Neural cell (in vitro differentiated cells): ENCODE measurements at regions not wholly inside any gene's neighbourhood (a gene's known extent, or its start where the extent isn't known, plus 50 kb on each side); places are given as distances from the start of the nearest gene placed in this dataset.

ENCODE experiments used
- H2AFZ ChIP-seq: fragments of 200-600, 300-800 bp; sonication (generic), shearing (Covaris generic); 2 replicates; pipeline ENCODE4 v1.6.0; 2014; ENCODE audit warnings: low read depth, mild to moderate bottlenecking, antibody characterized with exemption, low read length, moderate library complexity
- H3F3A ChIP-seq: fragments of 200-600 bp; shearing (Covaris generic); 2 replicates; pipeline ENCODE4 v1.6.1; 2016; ENCODE audit warnings: mild to moderate bottlenecking, moderate library complexity, mixed read lengths, antibody characterized with exemption, low read length; ENCODE audit not compliant: insufficient read depth, poor library complexity, severe bottlenecking
- H3K27ac ChIP-seq: fragments of 200-600, 300-800 bp; sonication (generic), shearing (Covaris generic); 2 replicates; pipeline ENCODE4 v1.5.1; 2014; ENCODE audit warnings: mild to moderate bottlenecking, low read length, moderate library complexity
- H3K27me3 ChIP-seq: fragments of 300-800, 200-600 bp; sonication (generic), shearing (Covaris generic); 2 replicates; pipeline ENCODE4 v1.6.0; 2014; ENCODE audit warnings: mild to moderate bottlenecking, low read depth, low read length, moderate library complexity; ENCODE audit not compliant: insufficient read depth
- H3K36me3 ChIP-seq: fragments of 300-800, 200-600 bp; sonication (generic), shearing (Covaris generic); 2 replicates; pipeline ENCODE4 v1.5.1; 2014; ENCODE audit warnings: mild to moderate bottlenecking, antibody characterized with exemption, low read length, moderate library complexity; ENCODE audit not compliant: insufficient read depth
- H3K4me2 ChIP-seq: fragments of 300-800, 200-600 bp; sonication (generic), shearing (Covaris generic); 2 replicates; pipeline ENCODE4 v1.6.0; 2014; ENCODE audit warnings: mild to moderate bottlenecking, low read length
- H3K4me3 ChIP-seq: fragments of 300-800, 200-600 bp; sonication (generic), shearing (Covaris generic); 2 replicates; pipeline ENCODE4 v1.5.1; 2014; ENCODE audit warnings: mild to moderate bottlenecking, low read length, moderate library complexity
- H3K79me2 ChIP-seq: fragments of 200-600 bp; shearing (Covaris generic); replicated peaks from 2 replicates; pipeline ENCODE4 v1.6.0; 2014; ENCODE audit warnings: mild to moderate bottlenecking, low read length, moderate library complexity; ENCODE audit not compliant: insufficient read depth
- H3K9ac ChIP-seq: fragments of 300-800, 200-600 bp; sonication (generic), shearing (Covaris generic); 2 replicates; pipeline ENCODE4 v1.6.1; 2016; ENCODE audit warnings: mild to moderate bottlenecking, low read length, mixed read lengths
- H3K9me2 ChIP-seq: fragments of 200-600 bp; shearing (Covaris generic); 2 replicates; pipeline ENCODE4 v1.6.1; 2016; ENCODE audit warnings: mild to moderate bottlenecking, low read length, mixed read lengths; ENCODE audit not compliant: insufficient read depth
- H3K9me3 ChIP-seq: fragments of 200-600, 300-800 bp; sonication (generic), shearing (Covaris generic); 2 replicates; pipeline ENCODE4 v1.6.1; 2016; ENCODE audit warnings: mild to moderate bottlenecking, mixed run types, low read length, moderate library complexity, mixed read lengths
- H4K20me1 ChIP-seq: fragments of 200-600 bp; shearing (Covaris generic); 2 replicates; pipeline ENCODE4 v1.6.1; 2016; ENCODE audit warnings: mild to moderate bottlenecking, mixed run types; ENCODE audit not compliant: insufficient read depth
- EP300 ChIP-seq: fragments of 450-650 bp; conservative IDR thresholded peaks from 2 replicates; pipeline ENCODE4 v1.6.1; 2014; ENCODE audit warnings: antibody characterized with exemption, mild to moderate bottlenecking, moderate library complexity; ENCODE audit not compliant: poor library complexity, severe bottlenecking
- EZH2 ChIP-seq: fragments of 200-600, 300-800 bp; shearing (Covaris generic), sonication (generic); IDR thresholded peaks from 2 replicates; pipeline ENCODE4 v1.6.1; 2014; ENCODE audit warnings: antibody characterized with exemption, low read length, borderline replicate concordance, mild to moderate bottlenecking; ENCODE audit not compliant: insufficient read depth, poor library complexity, severe bottlenecking
- MXI1 ChIP-seq: fragments of 450-650 bp; conservative IDR thresholded peaks from 2 replicates; pipeline ENCODE4 v1.6.1; 2014; ENCODE audit warnings: antibody characterized with exemption, mild to moderate bottlenecking; ENCODE audit not compliant: poor library complexity, severe bottlenecking
- POLR2AphosphoS5 ChIP-seq: IDR thresholded peaks from 2 replicates; pipeline ENCODE4 v1.6.1; 2012
- RAD21 ChIP-seq: fragments of 450-650 bp; conservative IDR thresholded peaks from 2 replicates; pipeline ENCODE4 v1.6.1; 2014; ENCODE audit warnings: antibody characterized with exemption, mild to moderate bottlenecking, moderate library complexity
- SMC3 ChIP-seq: fragments of 450-650 bp; conservative IDR thresholded peaks from 2 replicates; pipeline ENCODE4 v1.6.1; 2014; ENCODE audit warnings: antibody characterized with exemption, mild to moderate bottlenecking, moderate library complexity; ENCODE audit not compliant: poor library complexity
- TAF1 ChIP-seq: IDR thresholded peaks from 2 replicates; pipeline ENCODE4 v1.6.1; 2012; ENCODE audit warnings: low read depth
- TF ChIP-seq, protein P1 (sequence below): fragments of 450-650 bp; IDR thresholded peaks from 2 replicates; pipeline ENCODE4 v1.5.1; 2014; ENCODE audit warnings: antibody characterized with exemption, mild to moderate bottlenecking, moderate library complexity; ENCODE audit not compliant: poor library complexity, severe bottlenecking
- TF ChIP-seq, protein P2 (sequence below): IDR thresholded peaks from 2 replicates; pipeline ENCODE4 v1.6.1; 2012; ENCODE audit warnings: borderline replicate concordance

DNA sequence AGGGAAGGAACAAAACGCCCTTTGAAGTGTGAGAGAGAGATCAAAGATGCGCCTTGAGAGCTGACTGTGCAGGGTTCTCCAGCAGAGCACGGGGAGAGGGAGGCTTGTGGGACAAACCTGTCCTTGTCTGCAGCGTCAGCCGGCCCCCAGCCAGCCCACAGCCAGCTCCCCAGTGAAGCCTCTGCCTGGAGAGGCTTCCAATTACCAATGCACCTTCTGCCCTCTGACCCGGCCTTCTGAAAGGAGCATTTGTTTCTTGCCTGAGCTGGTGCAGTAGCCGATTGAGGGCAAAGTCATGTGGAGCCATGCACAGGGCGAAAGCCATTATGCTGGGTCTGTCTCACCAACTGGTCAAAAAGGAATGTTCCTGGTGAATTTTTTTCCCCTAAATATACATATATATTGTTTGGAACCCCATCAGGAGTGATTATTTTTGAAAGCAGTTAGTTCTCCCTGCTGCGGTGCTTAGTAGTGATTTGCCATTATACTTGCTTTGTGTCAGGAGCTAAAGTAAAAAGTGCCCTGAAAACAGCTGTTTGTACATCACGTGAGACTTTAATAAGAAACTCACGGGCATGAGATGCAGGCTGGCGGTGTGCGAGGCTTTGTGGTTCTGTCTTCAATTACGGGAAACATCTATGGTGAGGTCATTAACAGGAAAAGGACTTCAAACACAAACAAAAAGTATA is 268.6 kb downstream of the KLF6 start:
- Histone ChIP-seq H3F3A (no peaks in the 10 kb centered on the region), H3K9ac (no peak overlapping the region), H3K27me3 (no peaks in the 10 kb centered on the region), H4K20me1 (no peaks in the 10 kb centered on the region), H3K4me3 (no peak overlapping the region), H3K4me2 (no peak overlapping the region), H3K9me2 (no peaks in the 10 kb centered on the region), H3K79me2 (no peaks in the 10 kb centered on the region), H2AFZ (no peak overlapping the region), H3K36me3 (no peaks in the 10 kb centered on the region), H3K9me3 (no peaks in the 10 kb centered on the region), H3K27ac (no peak overlapping the region)
- TF ChIP-seq MXI1 (no peak), EZH2 (no peak), RAD21 (no peak), TAF1 (no peak), SMC3 (no peak), POLR2AphosphoS5 (no peak), EP300 (no peak)
- TF ChIP-seq, protein P1, sequence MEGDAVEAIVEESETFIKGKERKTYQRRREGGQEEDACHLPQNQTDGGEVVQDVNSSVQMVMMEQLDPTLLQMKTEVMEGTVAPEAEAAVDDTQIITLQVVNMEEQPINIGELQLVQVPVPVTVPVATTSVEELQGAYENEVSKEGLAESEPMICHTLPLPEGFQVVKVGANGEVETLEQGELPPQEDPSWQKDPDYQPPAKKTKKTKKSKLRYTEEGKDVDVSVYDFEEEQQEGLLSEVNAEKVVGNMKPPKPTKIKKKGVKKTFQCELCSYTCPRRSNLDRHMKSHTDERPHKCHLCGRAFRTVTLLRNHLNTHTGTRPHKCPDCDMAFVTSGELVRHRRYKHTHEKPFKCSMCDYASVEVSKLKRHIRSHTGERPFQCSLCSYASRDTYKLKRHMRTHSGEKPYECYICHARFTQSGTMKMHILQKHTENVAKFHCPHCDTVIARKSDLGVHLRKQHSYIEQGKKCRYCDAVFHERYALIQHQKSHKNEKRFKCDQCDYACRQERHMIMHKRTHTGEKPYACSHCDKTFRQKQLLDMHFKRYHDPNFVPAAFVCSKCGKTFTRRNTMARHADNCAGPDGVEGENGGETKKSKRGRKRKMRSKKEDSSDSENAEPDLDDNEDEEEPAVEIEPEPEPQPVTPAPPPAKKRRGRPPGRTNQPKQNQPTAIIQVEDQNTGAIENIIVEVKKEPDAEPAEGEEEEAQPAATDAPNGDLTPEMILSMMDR = no peak
- TF ChIP-seq, protein P2, sequence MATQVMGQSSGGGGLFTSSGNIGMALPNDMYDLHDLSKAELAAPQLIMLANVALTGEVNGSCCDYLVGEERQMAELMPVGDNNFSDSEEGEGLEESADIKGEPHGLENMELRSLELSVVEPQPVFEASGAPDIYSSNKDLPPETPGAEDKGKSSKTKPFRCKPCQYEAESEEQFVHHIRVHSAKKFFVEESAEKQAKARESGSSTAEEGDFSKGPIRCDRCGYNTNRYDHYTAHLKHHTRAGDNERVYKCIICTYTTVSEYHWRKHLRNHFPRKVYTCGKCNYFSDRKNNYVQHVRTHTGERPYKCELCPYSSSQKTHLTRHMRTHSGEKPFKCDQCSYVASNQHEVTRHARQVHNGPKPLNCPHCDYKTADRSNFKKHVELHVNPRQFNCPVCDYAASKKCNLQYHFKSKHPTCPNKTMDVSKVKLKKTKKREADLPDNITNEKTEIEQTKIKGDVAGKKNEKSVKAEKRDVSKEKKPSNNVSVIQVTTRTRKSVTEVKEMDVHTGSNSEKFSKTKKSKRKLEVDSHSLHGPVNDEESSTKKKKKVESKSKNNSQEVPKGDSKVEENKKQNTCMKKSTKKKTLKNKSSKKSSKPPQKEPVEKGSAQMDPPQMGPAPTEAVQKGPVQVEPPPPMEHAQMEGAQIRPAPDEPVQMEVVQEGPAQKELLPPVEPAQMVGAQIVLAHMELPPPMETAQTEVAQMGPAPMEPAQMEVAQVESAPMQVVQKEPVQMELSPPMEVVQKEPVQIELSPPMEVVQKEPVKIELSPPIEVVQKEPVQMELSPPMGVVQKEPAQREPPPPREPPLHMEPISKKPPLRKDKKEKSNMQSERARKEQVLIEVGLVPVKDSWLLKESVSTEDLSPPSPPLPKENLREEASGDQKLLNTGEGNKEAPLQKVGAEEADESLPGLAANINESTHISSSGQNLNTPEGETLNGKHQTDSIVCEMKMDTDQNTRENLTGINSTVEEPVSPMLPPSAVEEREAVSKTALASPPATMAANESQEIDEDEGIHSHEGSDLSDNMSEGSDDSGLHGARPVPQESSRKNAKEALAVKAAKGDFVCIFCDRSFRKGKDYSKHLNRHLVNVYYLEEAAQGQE = no peak

DNA sequence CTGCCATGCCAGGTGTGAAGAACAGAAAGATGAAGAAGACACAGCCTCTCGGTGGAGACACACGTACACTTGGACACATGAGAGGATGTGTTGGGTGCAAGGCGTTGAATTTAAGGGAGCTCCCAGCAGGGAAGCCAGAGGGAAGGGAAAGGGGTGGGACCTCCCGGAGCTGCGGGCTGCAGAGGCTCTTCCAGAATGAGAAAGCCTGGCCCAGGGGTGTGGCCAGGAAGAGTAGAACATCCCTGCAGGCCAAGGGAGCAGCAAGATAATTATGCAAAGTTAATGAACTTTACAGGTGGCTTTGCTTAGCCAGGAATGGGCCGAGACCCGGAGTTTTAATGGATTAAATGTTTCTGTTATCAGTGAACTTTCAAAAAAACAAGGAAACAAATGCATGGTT is 270.3 kb downstream of the KLF6 start:
- H3F3A ChIP-seq = no peaks in the 10 kb centered on the region
- no peak overlapping the region for H3K27ac ChIP-seq
- H3K9me2 ChIP-seq = no peaks in the 10 kb centered on the region
- H3K27me3 ChIP-seq = no peaks in the 10 kb centered on the region
- no peaks in the 10 kb centered on the region for H3K9me3 ChIP-seq
- no peak overlapping the region for H2AFZ ChIP-seq
- no peak overlapping the region for H3K4me2 ChIP-seq
- H3K36me3 ChIP-seq = no peaks in the 10 kb centered on the region
- no peaks in the 10 kb centered on the region for H4K20me1 ChIP-seq
- H3K9ac ChIP-seq = no peak overlapping the region
- H3K4me3 ChIP-seq = no peak overlapping the region
- H3K79me2 ChIP-seq = no peaks in the 10 kb centered on the region
- no peak for TF ChIP-seq SMC3
- no peak for TF ChIP-seq POLR2AphosphoS5
- no peak for TF ChIP-seq RAD21
- TF ChIP-seq, protein P1 = no peak
- TF ChIP-seq EZH2 = no peak
- no peak for TF ChIP-seq TAF1
- TF ChIP-seq, protein P2 = no peak
- no peak for TF ChIP-seq EP300
- TF ChIP-seq MXI1 = no peak
